Anterior cingulate cortex (tissue), 58 donors: ENCODE measurements at regions not wholly inside any gene's neighbourhood (a gene's known extent, or its start where the extent isn't known, plus 50 kb on each side); places are given as distances from the start of the nearest gene placed in this dataset.
A peak's percentile ranks its signal among the peaks of the same experiment; 100 is the strongest.
"Not testable (repeated sequence)": the region's sequence is repeated elsewhere in the genome, so short reads cannot be mapped to it uniquely, and the experiment has no call there.

Experiments
- DNase-seq, 58 donors: peaks; one replicate each; lab custom pipeline; 2025; lab: John Stamatoyannopoulos, UW

DNA sequence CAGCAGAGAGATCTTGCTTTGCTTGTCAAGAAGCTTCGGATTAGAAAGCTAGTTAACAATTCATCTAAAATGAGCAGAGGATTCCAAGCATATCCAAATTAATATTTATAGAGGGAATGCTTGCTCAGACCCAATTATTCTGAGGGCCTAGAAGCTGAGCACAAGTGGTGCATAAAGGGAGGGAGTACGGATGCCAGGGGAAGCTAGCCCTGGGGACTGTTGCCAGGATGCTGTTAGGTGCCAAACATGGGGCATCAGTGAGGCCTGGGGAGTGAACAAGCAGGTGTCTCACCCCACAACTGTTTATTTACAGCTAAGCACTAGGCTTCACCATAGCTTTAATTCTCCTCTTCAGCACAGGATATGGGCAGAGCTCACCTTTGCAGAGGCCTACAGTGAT lies 684.1 kb upstream of the C16orf82 start:
- DNase-seq = peak in 1 of 58 donors; percentile 1

DNA sequence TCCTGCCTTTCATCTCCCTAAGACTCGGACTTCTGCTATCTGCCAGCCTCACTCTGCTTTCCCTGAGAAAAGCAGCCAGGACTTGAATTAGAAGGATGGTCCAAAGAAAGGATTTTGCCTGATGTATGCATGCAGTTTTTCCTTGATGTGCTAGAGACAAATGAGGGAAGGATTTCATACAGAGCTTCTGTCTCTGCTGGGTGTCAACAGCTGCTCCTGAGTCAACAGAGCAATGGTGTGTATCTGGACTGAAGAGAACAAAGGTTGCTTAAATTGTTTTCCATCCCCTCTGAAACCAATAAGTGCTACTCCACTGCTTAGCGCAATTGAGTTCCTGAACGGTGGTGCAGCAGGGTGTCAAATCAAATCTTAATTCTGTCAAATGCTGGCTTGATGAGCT lies 680.6 kb upstream of the C16orf82 start:
- no peak for DNase-seq

DNA sequence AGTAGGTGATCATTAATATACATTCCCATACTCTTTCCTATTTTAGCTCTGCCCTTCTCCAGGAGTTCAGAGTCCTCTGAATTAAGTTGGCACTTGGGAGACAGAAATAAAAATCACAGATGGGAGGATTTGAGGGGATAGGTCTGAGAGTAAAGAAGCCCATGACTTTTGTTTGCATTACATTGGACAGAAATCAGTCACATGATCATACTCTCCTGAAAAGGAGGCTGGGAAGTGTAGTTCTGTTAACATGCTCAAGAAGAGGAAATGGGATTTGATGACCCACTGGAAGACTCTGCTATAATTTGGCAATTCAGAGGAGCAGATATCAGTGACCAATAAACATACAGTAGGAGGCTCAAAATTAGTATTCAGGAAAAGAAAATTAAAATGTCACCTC lies 674.9 kb upstream of the C16orf82 start:
- DNase-seq = no peak

GRCh38 chr16:26394409-26394808 lies 672.3 kb upstream of the C16orf82 start:
- no peak for DNase-seq

DNA sequence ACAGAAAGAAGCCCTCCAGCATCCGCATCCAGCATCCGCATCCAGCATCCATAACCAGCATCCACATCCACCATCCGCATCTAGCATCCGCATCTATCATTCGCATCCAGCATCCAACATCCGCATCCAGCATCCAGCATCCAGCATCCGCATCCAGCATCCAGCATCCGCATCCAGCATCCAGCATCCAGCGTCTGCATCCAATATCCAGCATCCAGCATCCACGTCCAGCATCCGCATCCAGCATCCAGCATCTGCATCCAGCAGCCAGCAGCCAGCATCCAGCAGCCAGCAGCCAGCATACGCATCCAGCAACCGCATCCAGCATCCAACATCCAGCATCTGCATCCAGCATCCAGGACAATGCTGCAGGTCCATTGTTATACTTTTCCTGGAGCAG lies 671.0 kb upstream of the C16orf82 start:
- DNase-seq = peak in 5 of 58 donors; percentile 1 to 13 (median 8)

- peak in 8 of 58 donors; percentile 1 to 28 (median 6) for DNase-seq
Measured at GRCh38 chr16:26396511-26397235, 670.1 kb upstream of the C16orf82 start.

DNA sequence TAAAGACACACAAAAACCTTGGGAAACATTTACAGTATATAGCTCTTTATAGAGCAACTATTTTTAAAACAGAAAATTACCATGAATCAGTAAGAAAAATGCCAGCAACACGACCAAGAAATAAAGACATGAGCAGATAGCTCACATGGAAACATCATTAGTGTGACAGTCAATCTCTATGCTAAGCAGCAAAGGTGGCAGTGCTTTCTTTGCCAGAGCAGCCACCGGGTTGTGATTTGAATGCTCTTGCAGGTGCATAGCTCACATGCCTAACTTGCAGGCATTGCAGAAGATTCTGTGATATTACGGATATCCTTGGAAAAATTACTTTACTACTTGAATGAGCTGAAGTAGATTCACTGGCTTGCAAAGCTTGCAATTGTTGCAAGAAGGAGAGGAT lies 652.9 kb upstream of the C16orf82 start:
- DNase-seq = peak in 1 of 58 donors; percentile 12

DNA sequence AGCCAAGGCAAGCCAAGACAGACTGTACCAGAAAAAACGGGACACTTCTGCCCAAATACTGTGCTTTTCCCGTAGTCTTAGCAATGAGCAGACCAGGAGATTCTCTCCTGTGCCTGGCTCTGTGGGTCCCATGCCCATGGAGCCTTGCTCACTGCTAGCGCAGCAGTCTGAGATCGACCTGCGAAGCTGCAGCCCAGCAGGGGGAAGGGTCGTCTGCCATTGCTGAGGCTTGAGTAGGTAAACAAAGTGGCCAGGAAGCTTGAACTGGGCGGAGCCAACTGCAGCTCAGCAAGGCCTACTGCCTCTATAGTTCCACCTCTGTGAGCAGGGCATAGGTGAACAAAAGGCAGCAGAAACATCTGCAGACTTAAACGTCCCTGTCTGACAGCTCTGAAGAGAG lies 647.3 kb upstream of the C16orf82 start:
- DNase-seq = not testable (repeated sequence)

- no peak for DNase-seq
Measured at GRCh38 chr16:26430618-26431017, 636.1 kb upstream of the C16orf82 start.

DNA sequence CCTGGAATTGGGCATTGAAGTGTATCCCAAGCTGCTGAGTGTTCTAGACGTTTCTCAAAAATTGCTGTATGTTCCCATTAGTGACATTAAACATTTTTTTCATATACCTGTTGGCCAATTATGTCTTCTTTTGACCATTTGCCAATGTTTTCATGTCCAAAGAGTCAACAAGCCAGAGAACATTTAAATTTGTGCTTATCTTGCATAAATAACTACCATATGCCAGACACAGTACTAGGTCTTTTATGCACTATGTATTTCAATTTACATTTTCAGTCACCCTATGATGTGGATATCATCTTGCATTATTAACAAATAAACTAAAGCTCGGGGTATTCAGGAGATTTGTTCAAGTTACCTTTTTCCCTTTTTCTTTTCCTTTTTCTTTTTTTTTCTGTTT lies 632.9 kb upstream of the C16orf82 start:
- no peak for DNase-seq

DNA sequence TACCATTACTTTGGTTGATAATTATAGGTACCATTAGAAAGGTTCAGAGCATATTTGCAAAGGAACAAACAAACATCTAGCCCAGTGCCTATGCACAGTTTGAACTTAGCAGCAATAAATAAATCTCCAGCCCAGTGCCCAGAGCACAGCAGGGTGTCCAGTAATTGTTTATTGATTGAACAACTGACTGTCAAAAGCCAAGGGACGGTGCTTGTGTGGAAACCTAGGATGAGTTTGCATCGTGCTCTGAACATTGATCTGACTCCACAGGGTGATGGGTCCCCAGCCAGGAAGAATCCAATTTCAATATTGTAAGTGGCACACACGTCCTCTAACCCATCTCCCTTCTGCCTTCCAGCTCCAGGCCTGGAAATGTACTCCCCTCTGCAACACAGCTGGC lies 625.5 kb upstream of the C16orf82 start:
- DNase-seq = no peak

- no peak for DNase-seq
Measured at GRCh38 chr16:26442321-26442720, 624.4 kb upstream of the C16orf82 start.

DNA sequence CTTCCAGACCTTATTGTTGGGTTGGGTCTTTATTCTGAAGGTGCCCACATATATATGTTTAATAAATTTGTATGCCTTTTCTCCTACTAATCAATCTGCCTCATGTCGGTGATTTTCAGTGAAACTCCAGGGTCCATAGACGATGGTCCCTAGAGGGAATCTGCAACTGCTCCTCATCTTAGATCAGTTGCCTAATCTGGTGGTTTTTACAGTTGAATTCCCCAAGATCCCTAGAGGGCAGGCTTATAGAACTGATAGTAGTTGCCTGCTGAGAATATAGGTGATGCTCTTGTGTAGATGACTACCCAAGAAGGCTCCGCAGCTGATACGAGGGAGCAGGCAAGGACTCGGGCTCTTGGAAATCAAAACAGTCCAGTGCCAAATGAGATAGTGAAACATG lies 619.2 kb upstream of the C16orf82 start:
- DNase-seq = no peak

- no peak for DNase-seq
Measured at GRCh38 chr16:26453215-26453614, 613.5 kb upstream of the C16orf82 start.

DNA sequence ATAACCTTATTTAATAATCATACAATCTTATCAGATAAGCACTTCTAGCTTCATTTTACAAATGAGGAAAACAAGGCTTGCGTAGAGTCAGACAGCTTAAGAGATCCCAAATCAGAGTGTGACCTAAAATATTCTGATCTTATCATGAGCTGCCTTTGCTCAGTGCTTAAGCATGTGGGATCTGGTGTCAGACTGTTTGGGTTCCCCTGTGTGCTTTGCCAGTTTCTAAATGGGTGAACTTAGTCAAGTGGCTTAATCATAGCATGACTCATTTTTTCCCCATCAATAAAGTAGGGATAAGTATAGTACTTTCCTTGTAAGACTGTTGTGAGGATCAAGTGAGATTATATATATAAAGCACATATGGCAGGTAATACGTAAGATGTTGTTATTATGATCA lies 612.6 kb upstream of the C16orf82 start:
- DNase-seq = no peak

- DNase-seq = no peak
Measured at GRCh38 chr16:26456074-26456473, 610.7 kb upstream of the C16orf82 start.

GRCh38 chr16:26457095-26457494 lies 609.6 kb upstream of the C16orf82 start:
- peak in 13 of 58 donors; percentile 0 to 61 (median 5) for DNase-seq

GRCh38 chr16:26457882-26458281 lies 608.8 kb upstream of the C16orf82 start:
- DNase-seq = no peak

DNA sequence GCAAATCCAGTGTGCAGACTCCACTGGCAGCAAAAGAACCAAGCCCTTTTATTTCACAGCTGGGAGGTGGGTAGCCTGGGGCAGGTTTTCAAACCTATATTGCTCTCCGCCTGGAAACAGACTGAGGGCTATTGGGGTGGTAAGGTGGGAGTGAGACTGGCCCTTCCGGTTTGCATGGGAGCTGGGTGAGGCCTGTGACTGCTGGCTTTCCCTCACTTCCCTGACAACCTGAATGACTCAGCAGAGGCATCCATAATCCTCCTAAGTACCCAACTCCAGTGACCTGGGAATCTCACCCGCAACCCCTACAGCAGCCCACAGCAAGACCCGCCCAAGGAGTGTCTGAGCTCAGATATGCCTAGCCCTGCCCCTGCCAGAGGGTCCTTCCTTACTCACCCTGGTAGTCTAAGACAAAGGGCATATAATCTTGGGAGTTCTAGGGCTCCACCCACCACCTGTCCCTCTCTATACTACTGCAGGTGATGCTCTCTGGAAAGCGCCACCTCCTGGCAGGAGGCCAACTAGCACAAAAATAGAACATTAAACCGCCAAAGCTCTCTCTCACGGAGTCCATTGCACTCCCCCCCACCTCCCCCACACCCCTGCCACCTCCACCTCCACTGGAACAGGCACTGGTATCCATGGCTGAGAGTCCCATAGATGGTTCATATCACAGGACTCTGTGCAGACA lies 602.0 kb upstream of the C16orf82 start:
- no peak for DNase-seq

DNA sequence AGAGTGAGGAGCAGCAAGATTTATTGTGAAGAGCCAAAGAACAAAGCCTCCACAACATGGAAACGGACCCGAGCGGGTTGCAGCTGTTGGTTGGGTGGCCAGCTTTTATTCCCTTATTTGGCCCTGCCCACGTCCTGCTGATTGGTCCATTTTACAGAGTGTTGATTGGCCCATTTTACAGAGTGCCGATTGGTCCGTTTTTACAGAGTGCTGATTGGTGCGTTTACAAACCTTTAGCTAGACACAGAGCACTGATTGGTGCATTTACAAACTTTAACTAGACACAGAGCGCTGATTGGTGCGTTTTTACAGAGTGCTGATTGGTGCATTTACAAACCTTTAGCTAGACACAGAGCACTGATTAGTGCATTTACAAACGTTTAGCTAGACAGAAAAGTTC lies 592.3 kb upstream of the C16orf82 start:
- not testable (repeated sequence) for DNase-seq

GRCh38 chr16:26475596-26475995 lies 591.1 kb upstream of the C16orf82 start:
- DNase-seq = no peak

- DNase-seq = no peak
Measured at GRCh38 chr16:26491101-26491670, 575.5 kb upstream of the C16orf82 start.
